Psoas muscle (tissue), 7 donors: ENCODE measurements at regions not wholly inside any gene's neighbourhood (a gene's known extent, or its start where the extent isn't known, plus 50 kb on each side); places are given as distances from the start of the nearest gene placed in this dataset.

Experiments
- ATAC-seq, 4 donors: fragments of 200-7000 bp; cut with Tn5 transposase; one replicate each; pipeline ENCODE4 v1.9.1; 2020; ENCODE audit warnings: moderate library complexity in 3 of 4, mild to moderate bottlenecking in 2 of 4
- DNase-seq, 2 donors: peaks; one replicate each; pipeline ENCODE4 v3.0.0-alpha.2; 2020
- H3K27ac ChIP-seq: fragments of 200-600 bp; one replicate; pipeline ENCODE4 v1.8.0; 2022
- H3K27me3 ChIP-seq, 3 donors: fragments of 200-600 bp in 1 of 3; one replicate each; pipeline versions ENCODE4 v1.6.1 to v1.8.0; 2013 to 2022; ENCODE audit warnings: low read length in 2 of 3, mild to moderate bottlenecking in 2 of 3, moderate library complexity in 1 of 3; ENCODE audit not compliant: insufficient read depth in 3 of 3
- H3K36me3 ChIP-seq, 2 donors: fragments of 200-600 bp in 1 of 2; one replicate each; pipeline versions ENCODE4 v1.6.1 to v1.8.0; 2013 to 2022; ENCODE audit warnings: low read depth in 1 of 2, mild to moderate bottlenecking in 1 of 2, moderate library complexity in 1 of 2; ENCODE audit not compliant: insufficient read depth in 1 of 2
- H3K4me1 ChIP-seq: fragments of 200-600 bp; one replicate; pipeline ENCODE4 v1.8.0; 2022
- H3K4me3 ChIP-seq: fragments of 200-600 bp; one replicate; pipeline ENCODE4 v1.8.0; 2022; ENCODE audit warnings: mild to moderate bottlenecking
- H3K9me3 ChIP-seq: fragments of 200-600 bp; one replicate; pipeline ENCODE4 v1.8.0; 2022
- CTCF ChIP-seq: fragments of 200-600 bp; IDR thresholded peaks from one replicate; pipeline ENCODE4 v1.8.0; 2022; ENCODE audit warnings: antibody characterized with exemption
- WGBS, 3 donors: extraction: QIAGEN DNeasy Blood & Tissue Kit; methylation state at CpG; one replicate each; pipeline versions ENCODE4 v1.1.6 to v1.1.7; 2013; 5-methylcytosine and 5-hydroxymethylcytosine counted together
- intact Hi-C, 2 donors: fragments of 100-400 bp; cut with DNase I; formaldehyde crosslinking; loops; one replicate each; pipeline versions ENCODE4 v1.11.0 to v1.14.2; 2022
- donor health status: healthy with polysubstance abuse.
- donor health status: DM: no; HTN: no; CAD: no; lungs with moderate emphysema.
- donor health status: Bipolar disorder and iron deficiency.
- donor health status: healthy.
- donor health status: DM: yes; HTN: yes; CAD: no.
- donor health status: DM: no; HTN: no; CAD: no.
- donor health status: DM: yes; HTN: yes; CAD: no.

GRCh38 chr3:190204200-190204599 is 83.5 kb upstream of the P3H2 start:
- Histone ChIP-seq H3K4me3 (no peak overlapping the region), H3K27ac (no peak overlapping the region), H3K9me3 (no peaks in the 10 kb centered on the region), H3K27me3 (no peaks in the 10 kb centered on the region), H3K36me3 (no peaks in the 10 kb centered on the region), H3K4me1 (no peaks in the 10 kb centered on the region)
- ATAC-seq (no peak), DNase-seq (no peak)
- intact Hi-C loops: no loop called here
- no peak for TF ChIP-seq CTCF
- 92 to 98% (median 94%) methylated on average over 3 of the region's 3 CpGs for WGBS, 3 donors

GRCh38 chr3:190197346-190197763 is 76.7 kb upstream of the P3H2 start:
- whole genome bisulfite sequencing, 3 donors: 75 to 84% (median 76%) methylated on average over 3 of the region's 3 CpGs
- H3K27ac ChIP-seq: no peak overlapping the region
- no peak for DNase-seq
- H3K27me3 ChIP-seq: no peaks in the 10 kb centered on the region
- ATAC-seq: no peak
- no peaks in the 10 kb centered on the region for H3K4me1 ChIP-seq
- intact Hi-C loops: no loop called here
- no peaks in the 10 kb centered on the region for H3K36me3 ChIP-seq
- TF ChIP-seq CTCF: no peak
- H3K4me3 ChIP-seq: no peak overlapping the region
- no peaks in the 10 kb centered on the region for H3K9me3 ChIP-seq

- H3K4me1 ChIP-seq: no peaks in the 10 kb centered on the region
- H3K4me3 ChIP-seq: no peak overlapping the region
- no peaks in the 10 kb centered on the region for H3K36me3 ChIP-seq
- H3K27ac ChIP-seq: no peak overlapping the region
- no peak for TF ChIP-seq CTCF
- H3K27me3 ChIP-seq: no peaks in the 10 kb centered on the region
- ATAC-seq (no peak), DNase-seq (no peak)
- intact Hi-C loops: no loop called here
- WGBS, 3 donors: 62 to 74% (median 64%) methylated on average over 3 of the region's 3 CpGs
- no peaks in the 10 kb centered on the region for H3K9me3 ChIP-seq
Observed at GRCh38 chr3:190194506-190194905, 73.8 kb upstream of the P3H2 start.

DNA sequence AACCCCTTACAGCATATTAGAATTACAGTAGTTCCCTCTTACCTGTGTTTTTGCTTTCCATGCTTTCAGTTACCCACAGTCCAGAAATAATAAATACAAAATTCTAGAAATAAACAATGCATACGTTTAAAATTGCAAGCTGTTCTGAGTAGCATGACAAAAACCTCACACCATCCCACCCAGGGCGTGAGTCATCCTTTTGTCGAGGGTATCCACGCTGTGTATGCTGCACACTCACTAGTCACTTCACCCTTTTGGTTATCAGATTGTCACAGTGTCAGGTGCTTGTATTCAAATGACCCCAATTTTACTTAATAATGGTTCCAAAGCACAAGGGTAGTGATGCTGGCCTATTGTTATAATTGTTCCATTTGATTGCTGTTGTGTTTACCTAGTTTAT is 72.5 kb upstream of the P3H2 start:
- no peak for DNase-seq
- 47 to 63% (median 56%) methylated on average over 4 of the region's 4 CpGs for WGBS, 3 donors
- no peaks in the 10 kb centered on the region for H3K27me3 ChIP-seq
- H3K36me3 ChIP-seq: no peaks in the 10 kb centered on the region
- intact Hi-C loops: no loop called here
- no peak overlapping the region for H3K27ac ChIP-seq
- H3K9me3 ChIP-seq: no peaks in the 10 kb centered on the region
- TF ChIP-seq CTCF: no peak
- no peak for ATAC-seq
- no peak overlapping the region for H3K4me3 ChIP-seq
- no peaks in the 10 kb centered on the region for H3K4me1 ChIP-seq

- no peaks in the 10 kb centered on the region for H3K27me3 ChIP-seq
- intact Hi-C loops: no loop called here
- no peak overlapping the region for H3K27ac ChIP-seq
- no peaks in the 10 kb centered on the region for H3K4me1 ChIP-seq
- ATAC-seq (no peak), DNase-seq (no peak)
- no peaks in the 10 kb centered on the region for H3K9me3 ChIP-seq
- no peaks in the 10 kb centered on the region for H3K36me3 ChIP-seq
- 81 to 86% (median 82%) methylated on average over 2 of the region's 2 CpGs for WGBS, 3 donors
- no peak for TF ChIP-seq CTCF
- H3K4me3 ChIP-seq: no peak overlapping the region
Observed at GRCh38 chr3:190192739-190193138, 72.0 kb upstream of the P3H2 start.
